Neural cell (in vitro differentiated cells): ENCODE measurements at regions not wholly inside any gene's neighbourhood (a gene's known extent, or its start where the extent isn't known, plus 50 kb on each side); places are given as distances from the start of the nearest gene placed in this dataset.

Source experiments
- H2AFZ ChIP-seq: fragments of 200-600, 300-800 bp; sonication (generic), shearing (Covaris generic); 2 replicates; pipeline ENCODE4 v1.6.0; 2014; ENCODE audit warnings: low read depth, mild to moderate bottlenecking, antibody characterized with exemption, low read length, moderate library complexity
- H3F3A ChIP-seq: fragments of 200-600 bp; shearing (Covaris generic); 2 replicates; pipeline ENCODE4 v1.6.1; 2016; ENCODE audit warnings: mild to moderate bottlenecking, moderate library complexity, mixed read lengths, antibody characterized with exemption, low read length; ENCODE audit not compliant: insufficient read depth, poor library complexity, severe bottlenecking
- H3K27ac ChIP-seq: fragments of 200-600, 300-800 bp; sonication (generic), shearing (Covaris generic); 2 replicates; pipeline ENCODE4 v1.5.1; 2014; ENCODE audit warnings: mild to moderate bottlenecking, low read length, moderate library complexity
- H3K27me3 ChIP-seq: fragments of 300-800, 200-600 bp; sonication (generic), shearing (Covaris generic); 2 replicates; pipeline ENCODE4 v1.6.0; 2014; ENCODE audit warnings: mild to moderate bottlenecking, low read depth, low read length, moderate library complexity; ENCODE audit not compliant: insufficient read depth
- H3K36me3 ChIP-seq: fragments of 300-800, 200-600 bp; sonication (generic), shearing (Covaris generic); 2 replicates; pipeline ENCODE4 v1.5.1; 2014; ENCODE audit warnings: mild to moderate bottlenecking, antibody characterized with exemption, low read length, moderate library complexity; ENCODE audit not compliant: insufficient read depth
- H3K4me2 ChIP-seq: fragments of 300-800, 200-600 bp; sonication (generic), shearing (Covaris generic); 2 replicates; pipeline ENCODE4 v1.6.0; 2014; ENCODE audit warnings: mild to moderate bottlenecking, low read length
- H3K4me3 ChIP-seq: fragments of 300-800, 200-600 bp; sonication (generic), shearing (Covaris generic); 2 replicates; pipeline ENCODE4 v1.5.1; 2014; ENCODE audit warnings: mild to moderate bottlenecking, low read length, moderate library complexity
- H3K79me2 ChIP-seq: fragments of 200-600 bp; shearing (Covaris generic); replicated peaks from 2 replicates; pipeline ENCODE4 v1.6.0; 2014; ENCODE audit warnings: mild to moderate bottlenecking, low read length, moderate library complexity; ENCODE audit not compliant: insufficient read depth
- H3K9ac ChIP-seq: fragments of 300-800, 200-600 bp; sonication (generic), shearing (Covaris generic); 2 replicates; pipeline ENCODE4 v1.6.1; 2016; ENCODE audit warnings: mild to moderate bottlenecking, low read length, mixed read lengths
- H3K9me2 ChIP-seq: fragments of 200-600 bp; shearing (Covaris generic); 2 replicates; pipeline ENCODE4 v1.6.1; 2016; ENCODE audit warnings: mild to moderate bottlenecking, low read length, mixed read lengths; ENCODE audit not compliant: insufficient read depth
- H3K9me3 ChIP-seq: fragments of 200-600, 300-800 bp; sonication (generic), shearing (Covaris generic); 2 replicates; pipeline ENCODE4 v1.6.1; 2016; ENCODE audit warnings: mild to moderate bottlenecking, mixed run types, low read length, moderate library complexity, mixed read lengths
- H4K20me1 ChIP-seq: fragments of 200-600 bp; shearing (Covaris generic); 2 replicates; pipeline ENCODE4 v1.6.1; 2016; ENCODE audit warnings: mild to moderate bottlenecking, mixed run types; ENCODE audit not compliant: insufficient read depth
- EP300 ChIP-seq: fragments of 450-650 bp; conservative IDR thresholded peaks from 2 replicates; pipeline ENCODE4 v1.6.1; 2014; ENCODE audit warnings: antibody characterized with exemption, mild to moderate bottlenecking, moderate library complexity; ENCODE audit not compliant: poor library complexity, severe bottlenecking
- EZH2 ChIP-seq: fragments of 200-600, 300-800 bp; shearing (Covaris generic), sonication (generic); IDR thresholded peaks from 2 replicates; pipeline ENCODE4 v1.6.1; 2014; ENCODE audit warnings: antibody characterized with exemption, low read length, borderline replicate concordance, mild to moderate bottlenecking; ENCODE audit not compliant: insufficient read depth, poor library complexity, severe bottlenecking
- MXI1 ChIP-seq: fragments of 450-650 bp; conservative IDR thresholded peaks from 2 replicates; pipeline ENCODE4 v1.6.1; 2014; ENCODE audit warnings: antibody characterized with exemption, mild to moderate bottlenecking; ENCODE audit not compliant: poor library complexity, severe bottlenecking
- POLR2AphosphoS5 ChIP-seq: IDR thresholded peaks from 2 replicates; pipeline ENCODE4 v1.6.1; 2012
- RAD21 ChIP-seq: fragments of 450-650 bp; conservative IDR thresholded peaks from 2 replicates; pipeline ENCODE4 v1.6.1; 2014; ENCODE audit warnings: antibody characterized with exemption, mild to moderate bottlenecking, moderate library complexity
- SMC3 ChIP-seq: fragments of 450-650 bp; conservative IDR thresholded peaks from 2 replicates; pipeline ENCODE4 v1.6.1; 2014; ENCODE audit warnings: antibody characterized with exemption, mild to moderate bottlenecking, moderate library complexity; ENCODE audit not compliant: poor library complexity
- TAF1 ChIP-seq: IDR thresholded peaks from 2 replicates; pipeline ENCODE4 v1.6.1; 2012; ENCODE audit warnings: low read depth
- TF ChIP-seq, protein P1 (sequence below): fragments of 450-650 bp; IDR thresholded peaks from 2 replicates; pipeline ENCODE4 v1.5.1; 2014; ENCODE audit warnings: antibody characterized with exemption, mild to moderate bottlenecking, moderate library complexity; ENCODE audit not compliant: poor library complexity, severe bottlenecking
- TF ChIP-seq, protein P2 (sequence below): IDR thresholded peaks from 2 replicates; pipeline ENCODE4 v1.6.1; 2012; ENCODE audit warnings: borderline replicate concordance

DNA sequence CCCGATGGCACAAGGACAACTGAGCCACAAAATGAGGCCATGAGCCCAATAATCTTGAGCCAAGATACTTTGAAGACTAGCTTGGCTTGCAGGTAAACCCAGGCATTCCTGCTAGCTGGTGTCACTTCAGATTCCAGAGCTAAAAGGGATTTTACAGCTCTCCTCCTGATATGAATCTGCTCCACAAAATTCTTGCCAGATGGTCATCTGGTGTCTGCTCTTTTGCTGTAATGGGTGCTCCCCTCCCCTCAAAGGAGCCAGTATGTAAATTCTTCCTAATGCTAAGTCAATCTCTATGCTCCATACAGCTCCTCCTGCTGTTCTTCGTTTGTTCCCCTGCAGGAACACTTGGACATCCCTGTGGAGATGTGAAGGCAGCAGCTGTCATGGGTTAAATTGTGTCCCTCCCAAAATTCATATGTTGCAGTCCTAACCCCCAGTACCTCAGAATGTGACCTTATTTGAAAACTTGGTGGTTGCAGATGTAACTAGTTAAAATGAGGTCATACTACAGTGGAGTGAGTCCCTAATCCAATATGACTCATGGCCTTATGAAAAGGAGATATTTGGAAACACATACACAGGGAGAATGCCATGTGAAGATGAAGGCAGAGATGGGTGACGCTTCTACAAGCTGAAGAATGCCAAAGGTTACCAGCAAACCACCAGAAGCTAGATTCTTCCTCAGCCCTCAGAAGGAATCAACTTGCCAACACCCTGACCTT, 180.6 kb upstream of the PALMD start:
- Histone ChIP-seq H3K36me3 (no peaks in the 10 kb centered on the region), H4K20me1 (no peaks in the 10 kb centered on the region), H3K27me3 (no peaks in the 10 kb centered on the region), H3K9me2 (no peaks in the 10 kb centered on the region), H3K27ac (no peak overlapping the region), H3K4me3 (no peak overlapping the region), H2AFZ (no peak overlapping the region), H3K79me2 (no peaks in the 10 kb centered on the region), H3K9me3 (no peaks in the 10 kb centered on the region), H3K9ac (no peak overlapping the region), H3F3A (no peaks in the 10 kb centered on the region), H3K4me2 (no peak overlapping the region)
- TF ChIP-seq RAD21: no peak
- no peak for TF ChIP-seq POLR2AphosphoS5
- TF ChIP-seq, protein P1, sequence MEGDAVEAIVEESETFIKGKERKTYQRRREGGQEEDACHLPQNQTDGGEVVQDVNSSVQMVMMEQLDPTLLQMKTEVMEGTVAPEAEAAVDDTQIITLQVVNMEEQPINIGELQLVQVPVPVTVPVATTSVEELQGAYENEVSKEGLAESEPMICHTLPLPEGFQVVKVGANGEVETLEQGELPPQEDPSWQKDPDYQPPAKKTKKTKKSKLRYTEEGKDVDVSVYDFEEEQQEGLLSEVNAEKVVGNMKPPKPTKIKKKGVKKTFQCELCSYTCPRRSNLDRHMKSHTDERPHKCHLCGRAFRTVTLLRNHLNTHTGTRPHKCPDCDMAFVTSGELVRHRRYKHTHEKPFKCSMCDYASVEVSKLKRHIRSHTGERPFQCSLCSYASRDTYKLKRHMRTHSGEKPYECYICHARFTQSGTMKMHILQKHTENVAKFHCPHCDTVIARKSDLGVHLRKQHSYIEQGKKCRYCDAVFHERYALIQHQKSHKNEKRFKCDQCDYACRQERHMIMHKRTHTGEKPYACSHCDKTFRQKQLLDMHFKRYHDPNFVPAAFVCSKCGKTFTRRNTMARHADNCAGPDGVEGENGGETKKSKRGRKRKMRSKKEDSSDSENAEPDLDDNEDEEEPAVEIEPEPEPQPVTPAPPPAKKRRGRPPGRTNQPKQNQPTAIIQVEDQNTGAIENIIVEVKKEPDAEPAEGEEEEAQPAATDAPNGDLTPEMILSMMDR: no peak
- TF ChIP-seq, protein P2, sequence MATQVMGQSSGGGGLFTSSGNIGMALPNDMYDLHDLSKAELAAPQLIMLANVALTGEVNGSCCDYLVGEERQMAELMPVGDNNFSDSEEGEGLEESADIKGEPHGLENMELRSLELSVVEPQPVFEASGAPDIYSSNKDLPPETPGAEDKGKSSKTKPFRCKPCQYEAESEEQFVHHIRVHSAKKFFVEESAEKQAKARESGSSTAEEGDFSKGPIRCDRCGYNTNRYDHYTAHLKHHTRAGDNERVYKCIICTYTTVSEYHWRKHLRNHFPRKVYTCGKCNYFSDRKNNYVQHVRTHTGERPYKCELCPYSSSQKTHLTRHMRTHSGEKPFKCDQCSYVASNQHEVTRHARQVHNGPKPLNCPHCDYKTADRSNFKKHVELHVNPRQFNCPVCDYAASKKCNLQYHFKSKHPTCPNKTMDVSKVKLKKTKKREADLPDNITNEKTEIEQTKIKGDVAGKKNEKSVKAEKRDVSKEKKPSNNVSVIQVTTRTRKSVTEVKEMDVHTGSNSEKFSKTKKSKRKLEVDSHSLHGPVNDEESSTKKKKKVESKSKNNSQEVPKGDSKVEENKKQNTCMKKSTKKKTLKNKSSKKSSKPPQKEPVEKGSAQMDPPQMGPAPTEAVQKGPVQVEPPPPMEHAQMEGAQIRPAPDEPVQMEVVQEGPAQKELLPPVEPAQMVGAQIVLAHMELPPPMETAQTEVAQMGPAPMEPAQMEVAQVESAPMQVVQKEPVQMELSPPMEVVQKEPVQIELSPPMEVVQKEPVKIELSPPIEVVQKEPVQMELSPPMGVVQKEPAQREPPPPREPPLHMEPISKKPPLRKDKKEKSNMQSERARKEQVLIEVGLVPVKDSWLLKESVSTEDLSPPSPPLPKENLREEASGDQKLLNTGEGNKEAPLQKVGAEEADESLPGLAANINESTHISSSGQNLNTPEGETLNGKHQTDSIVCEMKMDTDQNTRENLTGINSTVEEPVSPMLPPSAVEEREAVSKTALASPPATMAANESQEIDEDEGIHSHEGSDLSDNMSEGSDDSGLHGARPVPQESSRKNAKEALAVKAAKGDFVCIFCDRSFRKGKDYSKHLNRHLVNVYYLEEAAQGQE: no peak
- no peak for TF ChIP-seq SMC3
- no peak for TF ChIP-seq MXI1
- TF ChIP-seq EZH2: no peak
- TF ChIP-seq TAF1: no peak
- no peak for TF ChIP-seq EP300

DNA sequence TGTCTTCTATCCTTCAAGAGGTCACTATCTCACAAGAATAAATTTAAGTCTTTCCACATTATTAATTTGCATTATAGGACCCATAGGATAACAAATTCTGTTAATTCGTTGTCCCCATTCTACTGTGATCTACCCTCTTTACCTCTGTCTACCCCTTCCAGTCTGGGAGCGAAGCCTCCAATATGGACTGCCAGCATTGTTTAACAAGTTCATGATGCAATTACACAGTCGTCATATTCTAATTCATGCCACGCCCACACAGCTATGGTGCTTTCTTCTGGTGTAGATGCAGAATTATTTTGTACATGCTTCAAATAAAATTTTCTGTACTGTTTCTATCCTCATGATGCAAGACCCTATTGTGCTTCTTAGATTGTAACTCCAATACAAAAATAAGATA, 178.3 kb upstream of the PALMD start:
- Histone ChIP-seq H4K20me1 (no peaks in the 10 kb centered on the region), H3K4me2 (no peak overlapping the region), H3K9ac (no peak overlapping the region), H3F3A (no peaks in the 10 kb centered on the region), H3K79me2 (no peaks in the 10 kb centered on the region), H3K27ac (no peak overlapping the region), H2AFZ (no peak overlapping the region), H3K4me3 (no peak overlapping the region), H3K36me3 (no peaks in the 10 kb centered on the region), H3K9me3 (no peaks in the 10 kb centered on the region), H3K9me2 (no peaks in the 10 kb centered on the region), H3K27me3 (no peaks in the 10 kb centered on the region)
- TF ChIP-seq SMC3 (no peak), TAF1 (no peak), MXI1 (no peak), EP300 (no peak), RAD21 (no peak), EZH2 (no peak), POLR2AphosphoS5 (no peak)
- TF ChIP-seq, protein P1: no peak
- TF ChIP-seq, protein P2: no peak
